COLO668 (cell line): ENCODE measurements at regions not wholly inside any gene's neighbourhood (a gene's known extent, or its start where the extent isn't known, plus 50 kb on each side); places are given as distances from the start of the nearest gene placed in this dataset.

Experiments
- DNase-seq: peaks from one replicate; lab custom pipeline; 2025; ENCODE audit not compliant: unreplicated experiment; lab: John Stamatoyannopoulos, UW

DNA sequence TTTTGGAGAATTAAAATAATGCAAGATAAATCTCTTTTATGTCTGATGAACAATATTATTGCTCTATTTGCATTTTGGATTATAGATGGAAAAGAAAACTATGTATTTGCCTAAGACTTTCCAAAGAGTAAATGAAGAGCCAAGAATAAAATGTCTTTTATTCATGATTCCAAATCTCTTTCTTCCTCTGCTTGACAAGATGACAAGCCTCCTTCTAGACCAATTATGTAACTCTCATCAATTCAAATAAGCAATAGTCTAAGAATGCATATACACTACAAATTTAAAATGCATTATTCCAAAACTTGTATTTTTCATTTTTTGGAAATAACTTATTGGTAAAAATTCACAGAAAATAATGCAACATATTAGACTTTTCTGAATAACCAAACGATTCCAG is 377.3 kb downstream of the GASK1B start:
- no peak for DNase-seq

DNA sequence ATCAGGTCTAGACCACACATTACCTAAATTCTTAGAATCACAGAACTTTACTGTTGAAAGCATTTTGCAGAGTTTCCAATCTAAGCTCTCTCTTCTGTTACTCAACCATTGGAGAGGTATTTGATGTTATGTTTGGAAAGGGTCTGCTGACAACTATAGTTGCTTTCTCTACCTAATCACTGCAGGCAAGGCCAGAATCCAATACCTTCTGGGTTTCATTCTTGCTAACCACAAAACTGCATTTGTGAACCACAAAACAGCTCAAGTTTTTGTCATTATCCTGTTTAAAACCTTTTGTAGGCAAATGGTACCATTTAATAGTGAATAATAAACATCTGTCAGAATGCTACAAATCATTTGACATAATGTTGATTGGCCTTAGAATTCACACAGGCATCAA is 380.1 kb downstream of the GASK1B start:
- DNase-seq = no peak

DNA sequence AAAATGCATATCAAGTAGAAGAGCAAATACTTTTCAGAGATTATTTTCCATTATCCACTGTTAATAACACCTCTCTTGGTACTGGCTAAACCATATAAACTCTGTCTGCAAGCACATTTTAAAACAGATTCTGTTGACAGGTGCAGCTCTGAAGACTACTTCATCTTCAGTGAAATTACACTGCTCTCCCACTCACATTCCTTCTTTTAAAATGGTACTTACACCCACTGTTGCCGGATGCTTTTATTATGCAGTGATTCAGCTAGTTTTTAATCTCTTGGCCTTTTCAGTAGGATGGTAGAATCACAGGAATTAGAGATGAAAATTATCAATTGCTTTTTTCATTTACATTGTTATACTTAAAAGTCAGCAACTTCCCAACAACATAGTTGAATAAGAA is 381.6 kb downstream of the GASK1B start:
- no peak for DNase-seq

DNA sequence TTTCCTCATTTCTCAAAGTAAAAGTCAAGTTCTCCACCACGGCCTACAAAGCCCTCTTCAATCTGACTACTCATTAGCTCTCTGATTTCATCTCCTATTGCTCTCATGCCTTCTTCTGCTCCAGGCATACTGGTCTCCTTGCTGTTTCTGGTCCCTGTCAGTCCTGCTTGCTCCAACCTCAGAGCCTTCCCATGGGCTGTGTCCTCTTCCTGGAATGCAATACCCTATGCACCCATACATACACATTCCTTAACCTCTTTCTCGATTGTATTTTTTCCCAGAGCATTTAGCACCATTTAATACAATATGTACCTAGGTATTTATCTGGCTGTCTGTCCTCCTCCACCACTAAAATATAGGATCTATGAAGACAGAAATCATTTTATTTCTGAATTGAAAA is 385.2 kb downstream of the GASK1B start:
- DNase-seq = no peak

DNA sequence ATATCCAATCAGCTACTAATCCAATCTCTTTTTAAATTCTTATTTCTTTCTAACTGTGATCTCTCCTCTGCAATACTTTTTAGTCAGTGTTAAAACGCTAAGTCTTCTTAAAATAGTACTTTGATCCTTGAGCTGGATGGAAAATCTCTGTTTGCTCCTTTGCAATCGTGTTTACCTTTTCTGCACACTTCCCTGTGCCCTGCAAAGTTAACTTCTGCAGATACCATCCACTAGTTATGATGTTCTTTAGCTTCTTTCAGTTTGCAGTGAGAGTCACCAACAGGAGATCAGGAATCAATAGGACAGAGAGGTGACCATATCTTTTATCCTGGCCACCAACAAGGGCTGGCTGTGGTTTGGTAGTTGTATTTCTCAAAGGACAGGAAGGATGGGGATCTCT is 391.5 kb downstream of the GASK1B start:
- no peak for DNase-seq

DNA sequence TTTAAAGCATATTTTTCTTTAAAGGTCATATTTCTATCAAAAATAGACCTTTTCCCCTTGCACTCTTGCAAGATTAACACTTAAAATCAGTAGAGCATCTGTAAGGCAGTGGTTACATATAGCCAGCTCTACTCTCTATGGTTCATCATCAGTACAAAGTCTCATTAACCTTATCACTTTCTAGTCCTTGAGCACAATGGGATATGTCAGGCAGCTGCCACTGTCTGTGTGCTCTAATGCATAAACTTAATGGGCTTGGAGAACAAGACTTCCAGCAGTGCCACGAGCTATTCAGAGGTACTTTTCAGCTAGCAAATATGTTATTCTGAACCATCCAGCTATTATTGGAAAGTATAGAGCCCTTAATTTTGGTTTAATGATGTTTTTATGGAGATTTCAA is 393.7 kb downstream of the GASK1B start:
- DNase-seq = no peak

DNA sequence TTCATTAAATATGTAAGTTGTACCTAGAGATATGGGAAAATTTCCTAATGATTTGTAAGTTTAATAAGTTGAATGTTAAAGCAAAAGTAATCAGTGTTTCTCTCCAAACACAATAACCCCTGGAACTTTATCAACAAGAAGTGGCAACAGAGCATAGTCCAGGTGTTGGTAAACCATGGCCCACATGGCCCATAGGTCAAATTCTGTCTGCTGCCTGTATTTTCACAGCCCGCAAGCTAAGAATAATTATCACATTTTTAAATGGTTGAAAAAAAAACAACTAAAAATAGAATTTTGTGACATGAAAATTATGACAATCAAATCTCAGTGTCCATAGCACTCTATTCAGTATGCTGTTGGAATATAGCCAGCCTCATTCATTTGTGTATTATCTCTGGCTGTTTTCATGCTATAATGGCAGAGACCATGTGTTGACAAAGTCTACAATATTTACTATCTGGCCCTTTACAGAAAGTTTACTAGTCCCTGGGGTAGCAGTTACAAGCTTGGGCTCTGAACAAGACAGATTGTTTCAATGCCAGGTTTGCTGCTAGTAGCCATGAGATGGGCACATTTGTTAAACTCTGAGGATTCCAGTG is 395.8 kb downstream of the GASK1B start:
- DNase-seq = no peak

DNA sequence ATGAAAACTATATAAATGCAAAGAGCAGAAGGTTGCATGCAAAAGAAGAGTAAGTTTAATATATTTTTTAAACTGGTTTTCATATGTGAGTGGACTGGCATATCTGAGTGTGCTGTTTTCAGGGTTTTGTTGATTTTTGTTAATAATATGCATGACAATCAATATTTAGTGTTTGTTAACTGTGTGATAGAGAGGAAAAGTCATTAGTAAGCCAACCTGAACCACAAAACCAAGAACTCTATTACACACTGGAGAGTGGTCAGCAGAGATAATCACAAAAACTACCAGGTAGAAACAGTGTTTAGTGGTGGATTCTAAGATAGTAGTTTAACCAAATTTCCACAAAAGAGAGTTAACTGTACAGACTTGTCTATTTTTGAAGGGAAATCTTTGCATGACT is 396.9 kb downstream of the GASK1B start:
- no peak for DNase-seq

DNA sequence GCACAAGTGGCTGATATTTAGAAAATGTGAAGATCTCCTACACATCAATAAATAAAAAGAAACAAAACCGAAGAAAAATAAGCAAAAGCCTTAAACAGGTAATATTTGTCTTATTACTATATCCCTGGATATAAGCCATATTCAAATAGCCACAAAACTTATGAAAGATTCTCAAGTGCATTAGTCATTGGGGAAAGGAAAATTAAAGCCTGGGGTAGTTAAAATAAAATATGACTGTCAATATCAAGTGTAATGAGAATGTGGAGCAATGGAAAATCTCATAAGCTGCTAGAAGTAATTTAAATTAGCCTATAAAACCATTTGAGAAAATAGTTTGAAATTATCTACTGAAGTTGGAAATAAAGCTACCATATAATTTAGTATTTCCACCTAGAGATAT is 399.9 kb downstream of the GASK1B start:
- no peak for DNase-seq

DNA sequence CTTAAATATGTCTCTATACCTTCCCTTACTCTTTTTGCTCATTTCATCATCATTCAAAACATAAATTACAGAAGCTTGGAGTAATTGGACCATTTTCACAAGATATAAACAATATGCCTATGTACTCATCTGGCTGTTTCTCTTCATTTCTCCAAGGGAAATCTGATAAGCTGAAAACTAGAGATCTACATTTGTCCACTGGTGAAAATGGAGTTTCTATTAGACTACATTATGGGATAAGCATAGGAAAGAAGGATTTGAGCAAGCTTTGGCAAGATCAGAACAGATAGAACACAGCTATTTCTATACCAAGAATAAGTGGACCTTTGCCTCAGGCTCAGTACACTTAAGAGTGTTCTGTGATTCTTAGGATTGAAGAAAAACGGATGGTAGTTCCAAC is 404.4 kb downstream of the GASK1B start:
- DNase-seq = no peak

DNA sequence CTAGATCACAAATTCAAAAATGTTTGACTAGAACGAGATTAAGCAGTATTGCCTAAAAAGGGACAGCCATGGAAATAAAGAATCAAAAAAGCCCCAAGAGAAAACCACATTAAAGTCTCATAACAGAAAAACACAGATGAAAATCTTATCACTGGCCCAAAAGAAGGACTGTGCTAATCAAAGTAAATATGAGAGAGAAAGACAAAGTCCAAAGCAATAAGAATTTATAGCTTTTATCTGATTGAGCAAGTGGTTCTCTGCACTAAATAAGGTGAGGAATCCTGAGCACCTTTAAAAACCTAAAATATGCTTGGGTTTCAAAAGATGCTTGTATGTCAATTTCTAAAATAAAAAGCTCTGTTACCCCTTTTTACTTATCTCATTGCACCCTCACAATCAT is 409.3 kb downstream of the GASK1B start:
- no peak for DNase-seq

DNA sequence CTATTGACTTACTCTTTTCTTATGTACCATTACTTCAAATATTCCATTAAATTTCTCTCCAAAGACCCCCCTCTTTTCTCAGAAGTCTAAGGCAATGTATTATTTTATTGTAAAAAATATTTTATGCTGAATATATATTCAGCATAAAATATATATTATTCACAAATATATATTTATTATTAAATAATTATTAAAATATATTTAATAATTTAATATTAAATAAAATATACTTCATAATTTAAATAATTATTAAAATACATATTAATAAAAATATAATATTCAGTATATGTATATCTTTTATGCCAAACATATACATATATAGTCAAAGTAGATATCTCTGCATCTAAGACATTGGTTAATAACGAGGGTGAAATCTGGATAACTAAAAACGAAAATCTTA is 418.4 kb downstream of the GASK1B start:
- no peak for DNase-seq

DNA sequence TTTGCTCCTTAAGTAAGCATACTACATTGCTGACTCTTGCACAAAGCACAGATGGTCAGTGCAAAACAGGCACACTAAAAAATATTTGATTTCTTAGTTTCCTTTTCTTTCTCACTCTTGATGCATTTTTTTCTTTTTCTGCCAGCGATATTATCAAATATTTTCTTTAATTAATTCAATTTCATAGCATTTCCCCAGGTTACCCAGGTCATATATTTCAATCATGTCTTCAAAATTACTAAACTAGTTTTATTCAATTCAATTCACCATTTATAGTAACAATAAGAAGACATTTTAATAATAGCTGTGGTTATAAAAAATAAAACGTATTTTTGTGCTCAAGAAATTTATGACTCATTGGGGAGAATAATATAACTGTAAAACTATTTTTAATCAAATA is 421.2 kb downstream of the GASK1B start:
- DNase-seq = no peak

DNA sequence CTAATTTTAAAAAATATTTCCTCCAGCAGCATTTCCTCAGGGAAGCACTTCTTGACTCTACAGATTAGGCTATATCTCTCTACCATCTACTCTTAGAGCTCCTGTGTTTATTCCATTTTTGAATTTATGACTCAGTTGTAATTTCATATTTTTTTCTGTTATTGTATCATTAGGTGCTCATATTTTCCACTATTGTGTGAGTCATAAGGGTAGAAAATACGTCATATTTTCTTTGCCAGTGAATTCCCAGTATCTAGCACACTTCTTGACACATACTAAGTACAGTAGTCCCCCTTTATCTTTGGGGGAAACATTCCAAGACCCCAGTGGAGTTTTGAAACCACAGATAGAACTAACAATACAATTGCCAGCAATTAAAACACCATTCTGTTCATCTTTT is 431.2 kb downstream of the GASK1B start:
- DNase-seq = no peak

DNA sequence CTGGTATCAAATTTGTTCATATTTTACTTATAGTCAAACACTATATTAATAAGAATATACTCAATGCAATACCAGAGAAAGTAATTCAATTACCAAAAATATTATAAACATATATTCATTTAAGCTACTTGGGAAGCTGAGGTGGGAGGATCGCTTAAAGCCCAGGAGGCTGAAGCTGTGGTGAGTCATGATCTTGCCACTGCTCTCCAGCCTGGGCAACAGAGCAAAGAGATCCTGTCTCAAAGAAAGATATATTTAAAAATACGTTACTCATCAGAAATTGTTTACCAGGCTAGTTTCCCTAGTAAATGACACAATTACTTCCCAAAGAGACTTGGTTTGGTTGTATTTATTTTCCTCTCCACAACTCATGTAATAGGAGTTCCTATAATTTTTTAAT is 433.6 kb downstream of the GASK1B start:
- no peak for DNase-seq

DNA sequence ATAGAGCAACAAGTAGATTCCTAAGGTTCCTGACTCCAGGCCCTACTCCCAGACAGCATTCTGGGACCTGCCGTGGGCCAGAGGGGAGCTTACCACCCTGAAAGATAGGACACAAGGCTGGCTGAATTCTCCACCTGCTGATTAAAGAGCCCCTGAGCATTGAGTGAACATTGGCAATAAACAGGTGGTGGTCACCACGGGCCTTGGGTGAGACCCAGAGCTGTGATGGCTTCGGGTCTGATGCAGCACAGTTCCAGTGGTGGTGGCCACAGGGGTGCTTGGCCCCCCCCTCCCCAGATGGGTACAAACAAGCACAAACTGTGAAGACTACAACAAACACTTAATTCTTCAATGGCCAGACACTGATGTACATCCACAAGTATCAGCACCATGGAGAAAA is 444.6 kb downstream of the GASK1B start:
- no peak for DNase-seq

DNA sequence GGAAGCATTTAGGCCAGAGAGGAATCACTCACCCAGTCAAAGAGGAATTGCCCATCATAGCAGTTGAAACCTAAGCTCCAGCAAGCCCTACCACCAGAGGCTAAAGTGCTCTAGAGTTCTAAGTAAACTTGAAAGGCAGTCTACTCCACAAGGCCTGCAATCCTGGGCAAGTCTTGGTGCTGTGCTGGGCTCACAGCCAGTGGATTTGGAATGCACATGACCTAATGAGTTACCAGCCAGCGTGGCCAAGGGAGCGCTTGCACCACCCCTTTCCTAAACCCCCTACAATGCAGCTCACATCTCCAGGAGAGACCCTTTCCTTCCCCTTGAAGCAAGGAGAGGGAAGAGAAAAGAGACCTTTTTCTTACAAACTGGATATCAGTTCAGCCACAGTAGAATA is 445.7 kb downstream of the GASK1B start:
- no peak for DNase-seq

DNA sequence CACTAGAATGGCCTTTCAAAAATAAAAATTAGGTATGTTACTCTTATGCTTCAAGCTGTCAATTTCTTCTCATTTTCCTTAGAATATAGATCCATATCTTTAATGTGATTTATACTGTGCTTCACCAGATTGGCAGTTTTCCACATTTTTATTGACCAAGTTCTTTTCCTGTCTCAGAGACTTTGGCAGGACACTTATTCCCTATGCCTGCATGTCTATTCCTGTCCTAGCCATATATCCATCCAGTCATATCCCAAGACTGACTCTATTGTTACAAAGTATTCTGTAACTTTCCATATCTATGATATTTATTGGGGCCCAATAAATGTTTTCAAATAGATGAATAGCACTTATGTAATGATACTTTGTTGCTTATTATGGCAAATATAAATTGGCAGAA is 450.7 kb downstream of the GASK1B start:
- DNase-seq = no peak

DNA sequence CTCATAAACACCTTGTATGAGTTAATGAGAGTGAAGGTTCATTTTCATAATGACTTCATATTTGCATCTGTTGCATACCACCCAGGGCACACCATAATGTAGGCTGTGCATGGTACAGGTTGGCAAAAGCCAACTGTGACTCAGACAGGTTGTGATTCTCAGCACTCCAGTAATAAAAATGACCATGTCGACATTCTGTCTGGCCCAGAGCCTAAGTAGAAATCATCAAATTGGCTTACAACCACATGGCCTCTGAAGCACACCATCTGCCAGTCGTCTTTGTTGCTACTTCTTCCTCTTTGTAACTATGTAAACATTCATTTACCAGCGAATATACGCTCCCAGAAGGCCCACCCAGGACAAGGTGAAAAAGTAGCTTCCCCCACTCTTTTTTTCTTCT is 459.5 kb downstream of the GASK1B start:
- DNase-seq = no peak

DNA sequence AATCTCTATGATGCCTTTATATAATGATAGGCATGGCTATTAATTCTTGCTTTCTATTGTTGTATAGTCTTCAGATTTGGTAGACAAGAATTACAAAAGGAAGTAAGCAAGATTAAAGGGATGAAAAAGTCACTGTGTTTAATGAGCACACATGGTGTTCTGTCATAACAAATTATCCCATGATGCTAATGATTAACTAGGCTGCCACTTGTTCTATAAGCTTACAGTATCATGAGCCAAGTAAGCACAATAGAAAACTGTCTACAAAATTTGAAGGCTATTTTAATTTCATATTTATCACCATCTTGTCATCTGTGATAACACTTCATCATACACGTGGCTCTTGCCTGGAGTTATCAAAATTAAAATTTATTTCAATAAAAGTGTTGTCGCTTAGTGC is 466.7 kb downstream of the GASK1B start:
- no peak for DNase-seq

DNA sequence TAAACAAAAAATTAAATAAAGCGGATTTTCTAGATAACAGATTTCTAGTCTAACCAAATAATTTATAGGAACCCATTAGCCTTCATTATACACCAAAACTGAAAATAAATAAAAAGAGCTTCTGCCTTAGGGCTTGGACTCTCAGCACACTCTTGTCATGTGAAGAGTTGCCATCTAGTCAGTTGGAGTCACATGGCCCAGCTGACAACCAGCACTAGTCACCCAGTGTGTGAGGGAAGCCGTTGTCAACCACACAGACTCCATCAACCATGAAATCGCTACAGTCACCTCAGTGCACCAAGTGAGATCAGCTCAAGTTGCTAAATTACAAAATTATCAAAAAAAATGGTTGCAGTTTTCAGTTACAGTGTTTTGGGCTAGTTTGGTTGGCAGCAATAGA is 470.0 kb downstream of the GASK1B start:
- DNase-seq = no peak

DNA sequence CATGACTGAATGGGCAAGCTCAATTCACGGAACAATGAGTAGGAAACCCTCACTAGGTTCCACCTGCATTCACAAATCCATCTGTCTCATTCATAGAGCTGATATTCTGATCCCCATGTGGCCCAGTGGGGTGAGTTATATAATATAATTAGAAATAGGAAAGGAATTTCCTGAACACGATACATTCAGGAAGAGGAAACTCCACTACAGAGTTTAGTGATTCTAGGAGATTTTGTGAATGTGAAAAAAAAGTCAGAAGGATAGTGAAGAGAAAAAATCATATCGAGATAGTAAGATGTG is 471.2 kb downstream of the GASK1B start:
- no peak for DNase-seq

DNA sequence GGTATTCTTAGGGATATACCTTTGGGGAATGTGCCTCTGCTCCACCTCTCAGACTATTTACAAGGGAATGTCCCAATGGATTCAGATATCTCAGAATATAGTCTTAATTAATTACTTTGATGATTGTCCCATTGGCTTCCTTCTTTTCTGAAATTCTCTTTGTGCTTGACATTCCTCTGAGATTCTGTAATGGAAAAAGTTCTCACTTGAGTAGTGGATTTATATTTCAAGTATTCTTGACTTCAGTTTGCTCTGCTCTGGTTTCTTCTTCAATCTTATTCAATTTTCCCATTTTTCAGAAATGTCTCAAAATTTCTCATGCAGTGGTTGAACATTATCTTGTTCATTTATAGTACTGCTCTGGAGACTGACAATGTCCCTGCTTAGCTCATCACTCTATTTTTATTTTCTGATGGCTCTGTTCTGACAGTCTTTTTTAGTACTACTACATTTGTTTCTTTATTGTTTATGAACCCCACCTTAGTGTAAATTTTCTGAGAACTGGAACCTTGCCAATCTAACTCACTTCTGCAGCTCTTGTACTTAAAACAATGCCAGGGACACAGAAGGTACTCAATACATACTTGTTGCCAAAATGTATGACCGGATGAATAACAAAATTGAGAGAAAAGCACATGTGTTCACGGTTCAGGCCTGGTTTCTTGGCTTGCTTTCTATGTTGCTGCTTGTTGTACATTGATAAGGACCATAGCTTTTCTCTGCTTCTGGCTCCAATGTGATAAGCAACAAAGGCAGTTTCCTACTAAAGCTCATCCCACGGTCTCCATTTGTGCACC is 471.7 kb downstream of the GASK1B start:
- no peak for DNase-seq
